Progenitor cell of endocrine pancreas (in vitro differentiated cells): ENCODE measurements at regions not wholly inside any gene's neighbourhood (a gene's known extent, or its start where the extent isn't known, plus 50 kb on each side); places are given as distances from the start of the nearest gene placed in this dataset.
"Not testable (repeated sequence)": the region's sequence is repeated elsewhere in the genome, so short reads cannot be mapped to it uniquely, and the experiment has no call there.

Experiments
- DNase-seq: peaks from one replicate; pipeline ENCODE4 v3.0.0; 2021; ENCODE audit warnings: low spot score; ENCODE audit not compliant: unreplicated experiment
- H3K27ac Mint-ChIP-seq: 2 replicates; pipeline ENCODE4 v1.8.0; 2021; ENCODE audit warnings: mild to moderate bottlenecking, moderate library complexity, mixed read lengths
- H3K27me3 Mint-ChIP-seq: 2 replicates; pipeline ENCODE4 v1.8.0; 2021; ENCODE audit warnings: mixed read lengths
- H3K36me3 Mint-ChIP-seq: 2 replicates; pipeline ENCODE4 v1.8.0; 2022; ENCODE audit warnings: mixed read lengths; ENCODE audit not compliant: insufficient read depth
- H3K4me1 Mint-ChIP-seq: 2 replicates; pipeline ENCODE4 v1.8.0; 2021; ENCODE audit warnings: low read depth, mixed read lengths
- H3K4me3 Mint-ChIP-seq: 2 replicates; pipeline ENCODE4 v1.8.0; 2021; ENCODE audit warnings: low read depth, mild to moderate bottlenecking, moderate library complexity, mixed read lengths
- H3K9me3 Mint-ChIP-seq: 2 replicates; pipeline ENCODE4 v1.8.0; 2021; ENCODE audit warnings: low read depth, mixed read lengths
- TF ChIP-seq, protein P1 (sequence below): fragments of 200-600 bp; sonication (generic); IDR thresholded peaks from one replicate; pipeline ENCODE4 v1.5.0; 2021; ENCODE audit warnings: antibody characterized with exemption, mild to moderate bottlenecking; ENCODE audit not compliant: unreplicated experiment

DNA sequence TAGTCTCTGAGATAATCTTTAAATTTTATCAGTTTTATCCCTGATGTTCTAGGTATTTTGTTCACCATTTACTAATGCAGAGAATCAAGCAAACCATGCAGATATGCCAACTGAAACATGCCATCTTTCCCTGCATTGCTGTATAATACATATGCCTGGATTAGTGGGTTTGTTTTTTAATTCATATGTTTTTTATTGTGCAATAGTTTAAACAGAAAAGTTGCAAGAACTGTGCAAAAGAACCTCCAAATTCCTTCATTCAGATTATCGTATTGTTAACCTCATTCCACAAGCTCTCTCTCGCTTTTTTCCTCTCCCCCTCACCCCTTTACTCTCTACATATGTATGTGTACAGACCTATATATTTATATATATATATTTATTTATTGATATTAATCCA lies 244.6 kb downstream of the NKX6-1 start:
- H3K4me3 Mint-ChIP-seq = no peak overlapping the region
- TF ChIP-seq, protein P1, sequence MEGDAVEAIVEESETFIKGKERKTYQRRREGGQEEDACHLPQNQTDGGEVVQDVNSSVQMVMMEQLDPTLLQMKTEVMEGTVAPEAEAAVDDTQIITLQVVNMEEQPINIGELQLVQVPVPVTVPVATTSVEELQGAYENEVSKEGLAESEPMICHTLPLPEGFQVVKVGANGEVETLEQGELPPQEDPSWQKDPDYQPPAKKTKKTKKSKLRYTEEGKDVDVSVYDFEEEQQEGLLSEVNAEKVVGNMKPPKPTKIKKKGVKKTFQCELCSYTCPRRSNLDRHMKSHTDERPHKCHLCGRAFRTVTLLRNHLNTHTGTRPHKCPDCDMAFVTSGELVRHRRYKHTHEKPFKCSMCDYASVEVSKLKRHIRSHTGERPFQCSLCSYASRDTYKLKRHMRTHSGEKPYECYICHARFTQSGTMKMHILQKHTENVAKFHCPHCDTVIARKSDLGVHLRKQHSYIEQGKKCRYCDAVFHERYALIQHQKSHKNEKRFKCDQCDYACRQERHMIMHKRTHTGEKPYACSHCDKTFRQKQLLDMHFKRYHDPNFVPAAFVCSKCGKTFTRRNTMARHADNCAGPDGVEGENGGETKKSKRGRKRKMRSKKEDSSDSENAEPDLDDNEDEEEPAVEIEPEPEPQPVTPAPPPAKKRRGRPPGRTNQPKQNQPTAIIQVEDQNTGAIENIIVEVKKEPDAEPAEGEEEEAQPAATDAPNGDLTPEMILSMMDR = no peak
- no peak for DNase-seq
- H3K9me3 Mint-ChIP-seq = peaks cover 10% of the 10 kb centered on the region
- no peak overlapping the region for H3K27ac Mint-ChIP-seq
- H3K4me1 Mint-ChIP-seq = peaks cover 18% of the 10 kb centered on the region
- no peaks in the 10 kb centered on the region for H3K27me3 Mint-ChIP-seq
- H3K36me3 Mint-ChIP-seq = peaks cover 2% of the 10 kb centered on the region

DNA sequence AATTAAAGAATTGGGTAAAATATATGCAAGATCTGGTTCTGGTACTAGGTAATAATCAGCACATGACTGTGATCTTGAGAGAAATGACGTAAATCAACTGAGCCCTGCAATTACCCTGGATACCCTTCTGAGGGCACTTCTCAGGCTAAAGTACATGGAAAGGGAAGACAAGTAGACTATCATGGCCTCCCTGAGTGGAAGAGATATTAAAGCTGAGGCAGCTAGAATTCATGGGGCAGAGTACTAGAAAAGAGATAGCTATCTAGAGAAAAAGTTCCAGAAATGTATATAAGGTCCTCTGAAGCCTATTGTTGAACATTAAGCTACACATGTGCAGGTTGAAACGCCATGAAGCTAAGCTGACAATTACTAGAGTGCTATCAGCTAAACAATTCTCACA lies 249.6 kb downstream of the NKX6-1 start:
- peaks cover 4% of the 10 kb centered on the region for H3K27me3 Mint-ChIP-seq
- TF ChIP-seq, protein P1 = no peak
- H3K36me3 Mint-ChIP-seq = peaks cover 3% of the 10 kb centered on the region
- H3K9me3 Mint-ChIP-seq = peaks cover 8% of the 10 kb centered on the region
- DNase-seq = no peak
- peaks cover 32% of the 10 kb centered on the region for H3K4me1 Mint-ChIP-seq
- H3K4me3 Mint-ChIP-seq = no peak overlapping the region
- H3K27ac Mint-ChIP-seq = no peak overlapping the region

DNA sequence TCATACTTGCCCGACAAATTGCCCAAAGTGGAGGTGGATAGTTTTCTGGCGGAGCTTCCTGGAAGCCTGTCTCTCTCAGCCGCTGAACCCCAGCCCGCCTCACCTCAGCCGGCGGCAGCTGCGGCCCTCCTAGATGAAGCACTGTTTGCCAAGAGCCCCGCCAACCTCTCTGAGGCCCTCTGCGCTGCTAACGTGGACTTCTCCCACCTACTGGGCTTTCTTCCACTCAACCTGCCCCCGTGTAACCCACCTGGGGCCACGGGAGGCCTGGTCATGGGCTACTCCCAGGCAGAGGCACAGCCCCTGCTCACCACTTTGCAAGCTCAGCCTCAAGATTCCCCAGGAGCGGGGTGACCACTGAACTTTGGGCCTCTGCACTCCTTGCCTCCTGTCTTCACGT lies 254.1 kb downstream of the NKX6-1 start:
- not testable (repeated sequence) for H3K27ac Mint-ChIP-seq, DNase-seq, H3K4me3 Mint-ChIP-seq, H3K27me3 Mint-ChIP-seq, H3K36me3 Mint-ChIP-seq
- Mint-ChIP-seq H3K4me1 (peaks cover 15% of the 10 kb centered on the region), H3K9me3 (peaks cover 11% of the 10 kb centered on the region)

DNA sequence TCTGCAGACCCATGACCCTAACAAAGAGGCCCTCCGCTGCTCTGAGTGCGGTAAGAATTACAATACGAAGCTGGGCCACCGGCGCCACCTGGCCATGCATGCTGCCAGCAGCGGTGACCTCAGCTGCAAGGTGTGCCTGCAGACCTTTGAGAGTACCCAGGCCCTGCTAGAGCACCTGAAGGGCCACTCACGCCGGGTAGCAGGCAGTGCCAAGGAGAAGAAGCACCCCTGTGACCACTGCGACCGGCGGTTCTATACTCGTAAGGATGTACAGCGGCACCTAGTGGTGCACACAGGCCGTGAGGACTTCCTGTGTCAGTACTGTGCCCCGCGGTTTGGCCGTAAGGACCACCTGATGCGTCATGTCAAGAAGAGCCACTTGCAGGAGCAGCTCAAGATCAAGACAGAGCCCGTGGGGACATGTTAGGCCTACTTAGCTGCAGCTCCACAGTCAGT lies 254.7 kb downstream of the NKX6-1 start:
- Mint-ChIP-seq H3K9me3 (peaks cover 11% of the 10 kb centered on the region), H3K4me1 (peaks cover 15% of the 10 kb centered on the region)
- DNase-seq, H3K27ac Mint-ChIP-seq, H3K4me3 Mint-ChIP-seq, H3K36me3 Mint-ChIP-seq, H3K27me3 Mint-ChIP-seq: not testable (repeated sequence)

DNA sequence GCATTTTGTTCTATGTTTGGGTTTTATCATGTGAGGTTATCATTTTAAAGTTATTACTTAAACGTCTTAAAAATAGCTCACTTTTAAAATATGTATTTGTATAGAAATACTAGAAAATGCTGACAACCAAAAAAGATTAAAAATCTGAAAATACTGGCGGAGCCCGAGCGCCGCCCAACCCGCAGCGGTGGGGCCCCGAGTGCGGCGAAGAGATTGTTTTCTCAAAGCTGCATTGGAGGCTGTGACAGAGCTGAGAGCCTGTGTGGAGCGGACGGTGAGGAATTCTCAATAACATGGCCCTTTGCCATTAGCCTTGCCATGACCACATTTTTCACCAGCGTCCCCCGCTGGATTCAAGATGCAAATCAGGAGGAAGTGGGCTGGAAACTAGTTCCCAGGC lies 255.4 kb downstream of the NKX6-1 start:
- Mint-ChIP-seq H3K4me1 (peaks cover 14% of the 10 kb centered on the region), H3K27me3 (peaks cover 4% of the 10 kb centered on the region), H3K9me3 (peaks cover 11% of the 10 kb centered on the region), H3K36me3 (peaks cover 3% of the 10 kb centered on the region), H3K27ac (no peak overlapping the region), H3K4me3 (no peak overlapping the region)
- no peak for DNase-seq
- TF ChIP-seq, protein P1 = no peak

DNA sequence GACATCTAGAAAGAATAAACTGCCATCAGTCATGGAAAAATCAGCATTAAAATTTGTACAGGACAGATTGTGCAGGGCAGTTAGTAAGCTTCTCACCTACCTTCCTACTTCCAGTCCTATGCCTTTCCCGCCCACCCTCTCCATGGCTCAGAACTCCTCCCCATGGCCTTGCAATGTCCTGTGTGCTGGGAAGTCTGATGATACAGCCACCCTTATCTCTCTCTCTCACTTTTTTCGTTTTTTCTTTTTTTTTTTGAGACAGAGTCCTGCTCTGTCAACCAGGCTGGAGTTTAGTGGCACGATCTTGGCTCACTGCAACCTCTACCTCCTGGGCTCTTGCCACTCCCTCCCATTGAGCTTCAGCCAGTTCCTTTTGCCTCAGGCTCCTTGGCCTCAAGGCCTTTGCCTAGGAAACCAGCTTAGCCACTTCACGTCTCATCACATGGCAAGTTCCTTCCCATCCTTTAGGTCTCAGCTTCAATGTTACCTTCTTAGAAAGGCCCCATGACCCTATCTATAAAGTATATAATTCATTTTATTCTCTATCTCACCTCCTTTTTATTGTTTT lies 259.7 kb downstream of the NKX6-1 start:
- H3K27me3 Mint-ChIP-seq = no peaks in the 10 kb centered on the region
- no peaks in the 10 kb centered on the region for H3K36me3 Mint-ChIP-seq
- no peak for DNase-seq
- no peak overlapping the region for H3K27ac Mint-ChIP-seq
- no peak overlapping the region for H3K4me3 Mint-ChIP-seq
- H3K9me3 Mint-ChIP-seq = peaks cover 7% of the 10 kb centered on the region
- peaks cover 3% of the 10 kb centered on the region for H3K4me1 Mint-ChIP-seq
- TF ChIP-seq, protein P1 = no peak
